ENCODE measurements at regions not wholly inside any gene's neighbourhood (a gene's known extent, or its start where the extent isn't known, plus 50 kb on each side); places are given as distances from the start of the nearest gene placed in this dataset.

DNA sequence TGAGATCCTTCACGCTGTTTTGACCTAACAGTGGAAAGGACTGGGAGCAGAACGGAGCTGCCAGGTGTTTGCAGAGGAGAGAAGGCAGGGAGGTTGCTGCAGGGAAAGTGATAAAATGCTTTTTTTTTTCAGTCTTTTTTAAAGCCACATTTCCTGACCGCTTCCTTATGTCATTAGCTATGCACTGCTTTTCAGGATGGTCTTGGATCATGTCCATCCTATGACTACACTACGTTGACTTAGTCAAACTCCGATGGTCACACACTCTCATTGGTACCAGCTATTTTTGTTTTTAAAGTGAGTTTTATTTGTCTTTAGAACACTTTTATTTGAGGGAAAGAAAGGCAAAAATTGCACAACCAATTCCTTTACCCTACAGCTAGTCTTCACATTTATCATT lies 89.2 kb upstream of the EXOC2 start:
- Histone ChIP-seq H3K4me1 (ENCODE audit: insufficient read depth) (no peaks in the 10 kb centered on the region), H3K27ac (no peak overlapping the region), H3K4me3 (no peak overlapping the region), H3K36me3 (replicated peaks; ENCODE audit: insufficient read depth, low read depth) (no peaks in the 10 kb centered on the region), H4K20me1 (ENCODE audit: insufficient read depth, poor library complexity, severe bottlenecking) (no peaks in the 10 kb centered on the region), H3K4me2 (no peak overlapping the region), H3K9me3 (ENCODE audit: low read depth) (no peaks in the 10 kb centered on the region), H3K27me3 (no peaks in the 10 kb centered on the region), H3K9me2 (replicated peaks; ENCODE audit: insufficient read depth) (no peaks in the 10 kb centered on the region), H2AFZ (no peak overlapping the region), H3K79me2 (no peaks in the 10 kb centered on the region)
- 81% methylated on average over 5 of the region's 5 CpGs for WGBS (ENCODE audit: low lambda C conversion rate, missing lambda C conversion rate)
- DNase-seq (ENCODE audit: low spot score): no peak
- no peak for TF ChIP-seq EZH2phosphoT487 (IDR thresholded peaks at IDR 0.05; ENCODE audit: low read depth, severe bottlenecking, unreplicated experiment)
- TF ChIP-seq EZH2 (IDR thresholded peaks at IDR 0.05; ENCODE audit: borderline replicate concordance): no peak
- TF ChIP-seq, protein P1, sequence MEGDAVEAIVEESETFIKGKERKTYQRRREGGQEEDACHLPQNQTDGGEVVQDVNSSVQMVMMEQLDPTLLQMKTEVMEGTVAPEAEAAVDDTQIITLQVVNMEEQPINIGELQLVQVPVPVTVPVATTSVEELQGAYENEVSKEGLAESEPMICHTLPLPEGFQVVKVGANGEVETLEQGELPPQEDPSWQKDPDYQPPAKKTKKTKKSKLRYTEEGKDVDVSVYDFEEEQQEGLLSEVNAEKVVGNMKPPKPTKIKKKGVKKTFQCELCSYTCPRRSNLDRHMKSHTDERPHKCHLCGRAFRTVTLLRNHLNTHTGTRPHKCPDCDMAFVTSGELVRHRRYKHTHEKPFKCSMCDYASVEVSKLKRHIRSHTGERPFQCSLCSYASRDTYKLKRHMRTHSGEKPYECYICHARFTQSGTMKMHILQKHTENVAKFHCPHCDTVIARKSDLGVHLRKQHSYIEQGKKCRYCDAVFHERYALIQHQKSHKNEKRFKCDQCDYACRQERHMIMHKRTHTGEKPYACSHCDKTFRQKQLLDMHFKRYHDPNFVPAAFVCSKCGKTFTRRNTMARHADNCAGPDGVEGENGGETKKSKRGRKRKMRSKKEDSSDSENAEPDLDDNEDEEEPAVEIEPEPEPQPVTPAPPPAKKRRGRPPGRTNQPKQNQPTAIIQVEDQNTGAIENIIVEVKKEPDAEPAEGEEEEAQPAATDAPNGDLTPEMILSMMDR (IDR thresholded peaks at IDR 0.05; ENCODE audit: poor library complexity): no peak

- WGBS (ENCODE audit: low lambda C conversion rate, missing lambda C conversion rate): 75% methylated on average over 13 of the region's 13 CpGs
- Histone ChIP-seq H2AFZ (no peak overlapping the region), H3K27ac (no peak overlapping the region)
Measured at GRCh38 chr6:781350-781961, 88.5 kb upstream of the EXOC2 start.

DNA sequence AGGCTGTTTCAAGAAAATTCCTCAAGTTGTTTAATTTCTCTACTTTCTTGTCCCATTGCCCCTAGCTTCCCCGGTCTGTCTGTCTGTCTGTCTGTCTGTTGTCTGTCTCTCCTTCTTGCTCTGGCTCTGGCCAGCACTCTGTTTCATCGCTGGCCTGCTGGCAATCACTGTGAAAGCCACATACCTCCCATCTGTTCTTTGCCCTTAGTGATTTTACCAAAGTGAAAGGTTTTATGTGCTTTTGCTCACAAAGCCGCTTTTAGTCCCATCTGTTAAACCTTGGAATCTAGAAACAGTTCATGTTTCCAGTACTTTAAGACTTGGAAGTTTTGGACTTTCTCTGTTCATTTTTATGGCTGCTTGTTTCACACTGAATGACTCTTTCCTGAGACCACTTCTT lies 87.8 kb upstream of the EXOC2 start:
- Histone ChIP-seq H3K4me3 (no peak overlapping the region), H3K4me2 (no peak overlapping the region), H3K27ac (peak overlapping the region; percentile 3), H3K9me2 (replicated peaks; ENCODE audit: insufficient read depth) (no peaks in the 10 kb centered on the region), H2AFZ (no peak overlapping the region), H3K4me1 (ENCODE audit: insufficient read depth) (no peaks in the 10 kb centered on the region), H3K36me3 (replicated peaks; ENCODE audit: insufficient read depth, low read depth) (no peaks in the 10 kb centered on the region), H3K79me2 (no peaks in the 10 kb centered on the region), H4K20me1 (ENCODE audit: insufficient read depth, poor library complexity, severe bottlenecking) (no peaks in the 10 kb centered on the region), H3K27me3 (no peaks in the 10 kb centered on the region), H3K9me3 (ENCODE audit: low read depth) (no peaks in the 10 kb centered on the region)
- TF ChIP-seq EZH2 (IDR thresholded peaks at IDR 0.05; ENCODE audit: borderline replicate concordance): no peak
- TF ChIP-seq EZH2phosphoT487 (IDR thresholded peaks at IDR 0.05; ENCODE audit: low read depth, severe bottlenecking, unreplicated experiment): no peak
- TF ChIP-seq, protein P1 (IDR thresholded peaks at IDR 0.05; ENCODE audit: poor library complexity): no peak
- no peak for DNase-seq (ENCODE audit: low spot score)
- 56% methylated on average over 3 of the region's 3 CpGs for WGBS (ENCODE audit: low lambda C conversion rate, missing lambda C conversion rate)

More at GRCh38 chr6:781350-781961, 88.5 kb upstream of the EXOC2 start:
- TF ChIP-seq EZH2 (IDR thresholded peaks at IDR 0.05; ENCODE audit: borderline replicate concordance) (no peak), EZH2phosphoT487 (IDR thresholded peaks at IDR 0.05; ENCODE audit: low read depth, severe bottlenecking, unreplicated experiment) (no peak)
- TF ChIP-seq, protein P1 (IDR thresholded peaks at IDR 0.05; ENCODE audit: poor library complexity): no peak
- Histone ChIP-seq H3K4me3 (no peak overlapping the region), H3K4me1 (ENCODE audit: insufficient read depth) (no peaks in the 10 kb centered on the region), H3K79me2 (no peaks in the 10 kb centered on the region), H4K20me1 (ENCODE audit: insufficient read depth, poor library complexity, severe bottlenecking) (no peaks in the 10 kb centered on the region), H3K9me2 (replicated peaks; ENCODE audit: insufficient read depth) (no peaks in the 10 kb centered on the region), H3K27me3 (no peaks in the 10 kb centered on the region), H3K4me2 (no peak overlapping the region), H3K9me3 (ENCODE audit: low read depth) (no peaks in the 10 kb centered on the region), H3K36me3 (replicated peaks; ENCODE audit: insufficient read depth, low read depth) (no peaks in the 10 kb centered on the region)
- no peak for DNase-seq (ENCODE audit: low spot score)

Measured in hepatocyte (in vitro differentiated cells).